Brain microvascular endothelial cell (primary cell): ENCODE measurements at regions not wholly inside any gene's neighbourhood (a gene's known extent, or its start where the extent isn't known, plus 50 kb on each side); places are given as distances from the start of the nearest gene placed in this dataset.
"Not testable (repeated sequence)": the region's sequence is repeated elsewhere in the genome, so short reads cannot be mapped to it uniquely, and the experiment has no call there.

Experiments
- DNase-seq: peaks from one replicate; pipeline ENCODE4 v3.0.0-alpha.2; 2020
- H3K27ac ChIP-seq: fragments of 250-450 bp; sonication (Bioruptor Pico); 2 replicates; pipeline ENCODE4 v1.5.1; 2020; ENCODE audit warnings: mild to moderate bottlenecking, moderate library complexity
- H3K27me3 ChIP-seq: fragments of 250-450 bp; sonication (Bioruptor Pico); replicated peaks from 2 replicates; pipeline ENCODE4 v1.5.1; 2020; ENCODE audit warnings: mild to moderate bottlenecking
- H3K36me3 ChIP-seq: fragments of 250-450 bp; sonication (Bioruptor Pico); replicated peaks from 2 replicates; pipeline ENCODE4 v1.5.1; 2020; ENCODE audit warnings: mild to moderate bottlenecking
- H3K4me3 ChIP-seq: 2 replicates; pipeline ENCODE4 v1.5.1; 2011; ENCODE audit warnings: low read depth, mild to moderate bottlenecking, control low read depth, low read length, moderate library complexity
- CTCF ChIP-seq: IDR thresholded peaks from 2 replicates; pipeline ENCODE4 v1.5.1; 2011; ENCODE audit warnings: low read depth, mild to moderate bottlenecking, moderate library complexity, low read length, control low read depth, inconsistent platforms; ENCODE audit errors: missing control alignments
- in situ Hi-C: cut with HindIII; loops from 2 replicates; pipeline ENCODE4 v1.10.0; 2017; ENCODE audit warnings: low sequenced_read_pairs, low pct_ligation_motif_present

- DNase-seq, result no peak
- H3K27ac ChIP-seq, result no peak overlapping the region
- no peaks in the 10 kb centered on the region for H3K27me3 ChIP-seq
- H3K4me3 ChIP-seq, result no peak overlapping the region
- in situ Hi-C loops, result loop anchor here (25.0 kb wide), 1 partner anchor 222 kb away; no protein-coding TSS in a partner anchor
- H3K36me3 ChIP-seq, result no peaks in the 10 kb centered on the region
- no peak for TF ChIP-seq CTCF
Observed at GRCh38 chr10:23534761-23535160, 95.9 kb downstream of the OTUD1 start.

- TF ChIP-seq CTCF, result no peak
- DNase-seq, result no peak
- Histone ChIP-seq H3K27me3 (no peaks in the 10 kb centered on the region), H3K27ac (no peak overlapping the region), H3K4me3 (no peak overlapping the region), H3K36me3 (no peaks in the 10 kb centered on the region)
- in situ Hi-C loops, result loop anchor here (25.0 kb wide), 1 partner anchor 223 kb away; no protein-coding TSS in a partner anchor
Observed at GRCh38 chr10:23535381-23535780, 96.5 kb downstream of the OTUD1 start.

- in situ Hi-C loops, result loop anchor here (25.0 kb wide), 1 partner anchor 227 kb away; no protein-coding TSS in a partner anchor
Observed at GRCh38 chr10:23538968-23539367, 100.1 kb downstream of the OTUD1 start.

GRCh38 chr10:23540401-23541030, 101.6 kb downstream of the OTUD1 start:
- Histone ChIP-seq H3K27ac (no peak overlapping the region), H3K4me3 (no peak overlapping the region), H3K36me3 (no peaks in the 10 kb centered on the region), H3K27me3 (no peaks in the 10 kb centered on the region)
- in situ Hi-C loops, result loop anchor here (25.0 kb wide), 1 partner anchor 228 kb away; no protein-coding TSS in a partner anchor
- DNase-seq, result no peak
- no peak for TF ChIP-seq CTCF

More at GRCh38 chr10:23538968-23539367, 100.1 kb downstream of the OTUD1 start:
- H3K4me3 ChIP-seq, result no peak overlapping the region
- TF ChIP-seq CTCF, result no peak
- no peak overlapping the region for H3K27ac ChIP-seq
- H3K36me3 ChIP-seq, result no peaks in the 10 kb centered on the region
- DNase-seq, result no peak
- H3K27me3 ChIP-seq, result no peaks in the 10 kb centered on the region

GRCh38 chr10:23543691-23544380, 105.0 kb downstream of the OTUD1 start:
- Histone ChIP-seq H3K4me3 (no peak overlapping the region), H3K27me3 (no peaks in the 10 kb centered on the region), H3K36me3 (no peaks in the 10 kb centered on the region), H3K27ac (no peak overlapping the region)
- no peak for DNase-seq
- no peak for TF ChIP-seq CTCF
- in situ Hi-C loops, result loop anchor here (25.0 kb wide), 1 partner anchor 232 kb away; no protein-coding TSS in a partner anchor

- H3K27me3 ChIP-seq, H3K27ac ChIP-seq, H3K36me3 ChIP-seq, H3K4me3 ChIP-seq, DNase-seq: not testable (repeated sequence)
- in situ Hi-C loops, result loop anchor here (25.0 kb wide), 1 partner anchor 234 kb away; no protein-coding TSS in a partner anchor
Observed at GRCh38 chr10:23545866-23546265, 107.0 kb downstream of the OTUD1 start.
